ENCODE measurements at regions not wholly inside any gene's neighbourhood (a gene's known extent, or its start where the extent isn't known, plus 50 kb on each side); places are given as distances from the start of the nearest gene placed in this dataset.

GRCh38 chr1:56061824-56062223 is 517.5 kb downstream of the PLPP3 start:
- ATAC-seq (replicated peaks): no peak
- no peak overlapping the region for H3K27ac Mint-ChIP-seq

GRCh38 chr1:56060906-56061305 is 518.5 kb downstream of the PLPP3 start:
- H3K36me3 Mint-ChIP-seq (ENCODE audit: insufficient read depth): no peaks in the 10 kb centered on the region

More at GRCh38 chr1:56061824-56062223, 517.5 kb downstream of the PLPP3 start:
- H3K27me3 Mint-ChIP-seq: no peaks in the 10 kb centered on the region
- no peak for DNase-seq
- no peaks in the 10 kb centered on the region for H3K4me1 Mint-ChIP-seq (ENCODE audit: low read depth in 2 of 2)
- no peak overlapping the region for H3K4me3 Mint-ChIP-seq
- H3K9me3 Mint-ChIP-seq: peaks cover 0 to 16% of the 10 kb centered on the region in 2 donors
- no peaks in the 10 kb centered on the region for H3K36me3 Mint-ChIP-seq (ENCODE audit: insufficient read depth)

DNA sequence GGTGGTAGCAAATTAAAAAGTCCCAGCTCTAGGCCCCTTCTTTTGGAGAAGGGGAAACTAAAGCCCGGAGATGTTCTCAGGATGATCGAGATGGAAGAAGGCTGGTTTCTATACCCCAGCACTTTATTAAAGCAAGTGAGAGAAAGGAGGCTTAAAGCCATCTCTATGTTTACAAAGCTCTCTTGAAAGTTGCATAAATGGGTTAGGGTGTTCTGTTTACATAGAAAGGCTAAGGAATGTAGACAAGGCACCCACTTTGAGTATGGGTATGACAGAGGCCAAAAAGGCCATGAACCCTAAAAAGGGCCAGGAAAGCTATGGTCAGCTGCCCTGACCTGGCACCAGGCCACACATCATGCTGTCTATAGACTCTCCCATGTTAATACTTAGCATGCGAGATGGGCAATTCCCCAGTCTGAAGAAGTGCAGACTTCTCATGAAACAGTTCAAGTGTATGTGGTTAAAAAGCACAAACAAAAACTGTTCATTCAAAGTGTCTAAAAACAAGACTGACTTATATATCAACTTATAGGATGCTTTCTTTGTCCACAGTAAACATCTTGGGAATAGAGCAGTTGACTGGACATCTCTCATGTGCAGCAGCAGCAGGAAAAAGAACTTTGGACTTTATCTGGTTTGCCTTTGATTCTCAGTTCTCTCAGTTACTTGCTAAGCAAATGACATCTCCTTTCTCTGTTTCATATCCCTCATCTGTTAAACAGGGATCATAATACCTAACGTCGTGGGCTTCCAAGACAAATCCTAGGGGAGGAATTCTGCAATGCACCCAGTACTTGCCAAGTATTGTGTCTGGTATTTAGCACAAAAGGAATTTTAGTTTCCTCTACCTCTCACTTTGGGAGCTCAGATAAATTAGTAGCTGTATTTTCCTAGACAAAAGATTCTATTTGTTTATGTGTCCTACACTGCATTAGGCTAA is 521.6 kb downstream of the PLPP3 start:
- Mint-ChIP-seq H3K9me3 (peaks cover 1 to 23% of the 10 kb centered on the region in 2 donors), H3K27me3 (no peaks in the 10 kb centered on the region), H3K36me3 (ENCODE audit: insufficient read depth) (no peaks in the 10 kb centered on the region), H3K27ac (no peak overlapping the region), H3K4me1 (ENCODE audit: low read depth in 2 of 2) (no peaks in the 10 kb centered on the region), H3K4me3 (no peak overlapping the region)
- no peak for DNase-seq
- ATAC-seq (replicated peaks): no peak

More at GRCh38 chr1:56060906-56061305, 518.5 kb downstream of the PLPP3 start:
- Mint-ChIP-seq H3K4me1 (ENCODE audit: low read depth in 2 of 2) (no peaks in the 10 kb centered on the region), H3K27ac (no peak overlapping the region), H3K4me3 (no peak overlapping the region), H3K9me3 (peaks cover 0 to 13% of the 10 kb centered on the region in 2 donors), H3K27me3 (no peaks in the 10 kb centered on the region)
- no peak for ATAC-seq (replicated peaks)
- no peak for DNase-seq

- H3K4me1 Mint-ChIP-seq (ENCODE audit: low read depth in 2 of 2): no peaks in the 10 kb centered on the region
- no peaks in the 10 kb centered on the region for H3K27me3 Mint-ChIP-seq
- peaks cover 1 to 13% of the 10 kb centered on the region in 2 donors for H3K9me3 Mint-ChIP-seq
- H3K4me3 Mint-ChIP-seq: no peak overlapping the region
- ATAC-seq (replicated peaks) (no peak), DNase-seq (no peak)
- no peak overlapping the region for H3K27ac Mint-ChIP-seq
- no peaks in the 10 kb centered on the region for H3K36me3 Mint-ChIP-seq (ENCODE audit: insufficient read depth)
Measured at GRCh38 chr1:56056438-56057287, 522.7 kb downstream of the PLPP3 start.

DNA sequence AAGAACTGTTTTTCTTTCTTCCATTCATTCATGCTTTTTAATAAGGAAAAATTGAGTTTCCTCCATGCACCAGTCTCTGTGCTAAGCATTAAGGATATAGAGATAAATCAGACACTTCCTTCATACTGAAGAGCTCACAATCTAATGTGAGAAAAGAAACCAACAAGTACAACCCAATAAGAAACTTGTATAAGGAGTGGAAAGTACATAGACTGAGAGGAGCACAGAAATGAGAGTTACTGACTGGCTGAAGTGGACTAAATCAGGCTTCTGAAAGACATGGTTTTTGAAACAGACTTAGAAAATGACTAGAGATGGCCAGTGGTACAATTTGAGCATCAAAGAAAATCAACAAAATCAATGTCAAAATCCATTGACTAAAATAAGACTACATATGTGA is 524.4 kb downstream of the PLPP3 start:
- Mint-ChIP-seq H3K27ac (no peak overlapping the region), H3K4me3 (no peak overlapping the region), H3K36me3 (ENCODE audit: insufficient read depth) (no peaks in the 10 kb centered on the region), H3K9me3 (peaks cover 1 to 20% of the 10 kb centered on the region in 2 donors), H3K27me3 (no peaks in the 10 kb centered on the region), H3K4me1 (ENCODE audit: low read depth in 2 of 2) (no peaks in the 10 kb centered on the region)
- DNase-seq (no peak), ATAC-seq (replicated peaks) (no peak)

GRCh38 chr1:56052041-56052440 is 527.3 kb downstream of the PLPP3 start:
- DNase-seq (no peak), ATAC-seq (replicated peaks) (no peak)
- H3K27me3 Mint-ChIP-seq: no peaks in the 10 kb centered on the region
- no peaks in the 10 kb centered on the region for H3K36me3 Mint-ChIP-seq (ENCODE audit: insufficient read depth)
- no peak overlapping the region for H3K4me3 Mint-ChIP-seq
- H3K4me1 Mint-ChIP-seq (ENCODE audit: low read depth in 2 of 2): no peaks in the 10 kb centered on the region
- H3K9me3 Mint-ChIP-seq: peaks cover 3 to 20% of the 10 kb centered on the region in 2 donors
- H3K27ac Mint-ChIP-seq: no peak overlapping the region

DNA sequence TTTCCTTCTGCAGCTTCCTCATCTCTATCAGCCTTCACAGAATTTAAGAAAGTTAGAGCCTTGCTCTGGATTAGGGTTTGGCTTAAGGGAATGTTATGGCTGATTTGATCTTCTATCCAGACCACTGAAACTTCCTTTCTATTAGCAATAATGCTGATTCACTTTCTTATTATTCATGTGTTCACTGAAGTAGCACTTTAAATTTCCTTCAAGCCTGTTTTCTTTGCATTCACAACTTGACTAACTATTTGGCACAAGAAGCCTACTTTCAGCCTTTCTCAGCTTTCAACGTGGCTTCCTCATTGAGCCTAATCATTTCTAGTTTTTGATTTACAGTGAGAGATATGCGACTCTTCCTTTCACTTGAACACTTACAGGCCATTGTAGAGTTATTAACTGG is 528.5 kb downstream of the PLPP3 start:
- ATAC-seq (replicated peaks) (no peak), DNase-seq (no peak)
- Mint-ChIP-seq H3K27ac (no peak overlapping the region), H3K9me3 (peaks cover 3 to 20% of the 10 kb centered on the region in 2 donors), H3K4me1 (ENCODE audit: low read depth in 2 of 2) (no peaks in the 10 kb centered on the region), H3K27me3 (no peaks in the 10 kb centered on the region), H3K36me3 (ENCODE audit: insufficient read depth) (no peaks in the 10 kb centered on the region), H3K4me3 (no peak overlapping the region)

GRCh38 chr1:56045477-56045876 is 533.9 kb downstream of the PLPP3 start:
- no peak for ATAC-seq (replicated peaks)
- no peaks in the 10 kb centered on the region for H3K36me3 Mint-ChIP-seq (ENCODE audit: insufficient read depth)

DNA sequence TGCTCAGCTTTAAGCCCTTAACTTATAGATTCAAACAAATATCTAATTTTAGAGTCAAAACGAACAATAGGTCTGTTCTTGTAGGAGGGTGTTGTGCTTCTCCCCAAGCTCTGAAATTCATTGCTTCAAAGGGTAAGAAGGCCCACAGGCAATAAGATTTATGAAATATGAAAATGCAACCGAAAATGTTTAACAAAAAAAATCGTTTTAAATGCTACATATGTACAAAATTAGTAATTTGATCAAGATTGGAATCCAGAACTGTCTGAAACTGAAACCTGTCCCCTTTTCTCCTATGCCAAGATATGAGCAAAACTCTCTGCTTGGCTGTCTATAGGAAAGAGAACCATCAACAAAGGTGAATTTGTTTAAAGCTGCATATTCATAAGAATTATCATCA is 534.3 kb downstream of the PLPP3 start:
- ATAC-seq (replicated peaks): no peak
- Mint-ChIP-seq H3K4me1 (ENCODE audit: low read depth in 2 of 2) (no peaks in the 10 kb centered on the region), H3K9me3 (peaks cover 0 to 5% of the 10 kb centered on the region in 2 donors), H3K36me3 (ENCODE audit: insufficient read depth) (no peaks in the 10 kb centered on the region), H3K4me3 (no peak overlapping the region), H3K27ac (no peak overlapping the region), H3K27me3 (peaks cover 0 to 6% of the 10 kb centered on the region in 2 donors)
- no peak for DNase-seq

More at GRCh38 chr1:56045477-56045876, 533.9 kb downstream of the PLPP3 start:
- Mint-ChIP-seq H3K27ac (no peak overlapping the region), H3K27me3 (peaks cover 0 to 6% of the 10 kb centered on the region in 2 donors), H3K9me3 (peaks cover 0 to 5% of the 10 kb centered on the region in 2 donors), H3K4me3 (no peak overlapping the region), H3K4me1 (ENCODE audit: low read depth in 2 of 2) (no peaks in the 10 kb centered on the region)
- no peak for DNase-seq

DNA sequence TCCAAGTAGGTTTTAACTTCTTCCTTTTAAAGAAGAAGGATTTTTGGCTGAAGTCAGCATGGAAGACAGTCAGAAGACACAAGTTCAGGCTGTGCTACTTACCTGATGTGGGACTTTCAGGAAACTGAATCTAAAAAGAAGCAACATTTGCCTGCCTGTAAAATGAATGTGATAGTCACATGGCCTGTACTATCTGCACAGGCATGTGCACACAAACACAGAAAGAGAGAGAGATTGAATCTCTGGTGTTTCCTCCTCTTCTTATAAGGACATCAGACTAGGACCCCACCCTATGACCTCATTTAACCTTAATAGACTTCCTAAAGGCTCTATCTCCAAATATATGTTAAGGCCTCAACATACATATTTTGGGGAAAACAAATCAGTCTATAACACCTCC is 542.9 kb downstream of the PLPP3 start:
- peaks cover 8% of the 10 kb centered on the region in 2 donors for H3K9me3 Mint-ChIP-seq
- no peak overlapping the region for H3K4me3 Mint-ChIP-seq
- H3K27ac Mint-ChIP-seq: no peak overlapping the region
- H3K4me1 Mint-ChIP-seq (ENCODE audit: low read depth in 2 of 2): no peaks in the 10 kb centered on the region
- H3K27me3 Mint-ChIP-seq: peaks cover 9 to 18% of the 10 kb centered on the region in 2 donors
- DNase-seq (no peak), ATAC-seq (replicated peaks) (no peak)
- no peaks in the 10 kb centered on the region for H3K36me3 Mint-ChIP-seq (ENCODE audit: insufficient read depth)

DNA sequence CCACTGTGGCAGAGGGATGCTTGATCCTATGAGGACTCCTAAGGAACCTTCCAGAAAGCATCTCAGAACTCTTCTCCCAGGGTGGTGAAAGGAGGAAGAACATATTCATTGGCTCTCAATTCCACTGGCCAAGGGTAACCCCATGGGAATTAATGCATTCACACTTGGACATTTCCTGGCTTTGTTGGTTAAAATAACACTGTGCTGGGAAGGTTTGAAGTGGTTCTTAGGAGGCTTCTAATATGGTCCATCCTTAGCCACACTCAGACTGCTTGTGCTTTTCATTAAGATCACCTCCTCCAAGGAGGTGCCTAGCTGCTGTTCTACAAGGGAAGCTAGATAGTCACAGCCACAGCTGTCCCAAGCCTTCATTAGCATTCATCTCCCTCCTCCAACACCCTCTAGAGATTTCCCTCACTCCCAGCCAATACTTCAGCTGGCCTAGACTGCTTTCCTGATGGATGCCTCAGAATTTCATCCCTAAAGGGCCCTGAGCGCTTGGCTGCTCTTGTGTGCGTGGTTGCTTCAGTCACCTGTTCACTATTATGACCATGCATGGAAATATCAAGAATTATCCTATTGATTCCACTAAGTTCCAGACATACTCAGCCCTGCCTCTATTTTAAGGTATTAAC is 544.4 kb downstream of the PLPP3 start:
- DNase-seq (no peak), ATAC-seq (replicated peaks) (no peak)
- H3K27me3 Mint-ChIP-seq: peaks cover 9 to 12% of the 10 kb centered on the region in 2 donors
- H3K27ac Mint-ChIP-seq: no peak overlapping the region
- H3K9me3 Mint-ChIP-seq: peaks cover 5 to 8% of the 10 kb centered on the region in 2 donors
- no peaks in the 10 kb centered on the region for H3K4me1 Mint-ChIP-seq (ENCODE audit: low read depth in 2 of 2)
- H3K36me3 Mint-ChIP-seq (ENCODE audit: insufficient read depth): no peaks in the 10 kb centered on the region
- no peak overlapping the region for H3K4me3 Mint-ChIP-seq

- H3K27ac Mint-ChIP-seq: no peak overlapping the region
- peaks cover 9 to 12% of the 10 kb centered on the region in 2 donors for H3K27me3 Mint-ChIP-seq
- no peak for ATAC-seq (replicated peaks)
- no peak for DNase-seq
- H3K4me3 Mint-ChIP-seq: no peak overlapping the region
- H3K9me3 Mint-ChIP-seq: peaks cover 5 to 8% of the 10 kb centered on the region in 2 donors
- H3K4me1 Mint-ChIP-seq (ENCODE audit: low read depth in 2 of 2): no peaks in the 10 kb centered on the region
- no peaks in the 10 kb centered on the region for H3K36me3 Mint-ChIP-seq (ENCODE audit: insufficient read depth)
Measured at GRCh38 chr1:56034222-56034621, 545.1 kb downstream of the PLPP3 start.

Data from effector memory CD8-positive, alpha-beta T cell (primary cell).